OCI-LY1 (cell line): ENCODE measurements at regions not wholly inside any gene's neighbourhood (a gene's known extent, or its start where the extent isn't known, plus 50 kb on each side); places are given as distances from the start of the nearest gene placed in this dataset.

ENCODE experiments used
- EZH2 ChIP-seq: fragments of 200-600 bp; sonication (generic), shearing (Covaris generic); IDR thresholded peaks from 2 replicates; pipeline ENCODE4 v1.8.0; 2017; ENCODE audit warnings: borderline replicate concordance, mixed run types, mild to moderate bottlenecking, antibody characterized with exemption, low read length, moderate library complexity, mixed read lengths
- TF ChIP-seq, protein P1 (sequence below): fragments of 200-600 bp; sonication (generic), shearing (Covaris generic); IDR thresholded peaks from 2 replicates; pipeline ENCODE4 v1.5.1; 2017; ENCODE audit warnings: mild to moderate bottlenecking, antibody characterized with exemption, low read length, moderate library complexity, mixed read lengths

GRCh38 chr2:16747689-16748088 is 82.1 kb upstream of the CYRIA start:
- TF ChIP-seq, protein P1, sequence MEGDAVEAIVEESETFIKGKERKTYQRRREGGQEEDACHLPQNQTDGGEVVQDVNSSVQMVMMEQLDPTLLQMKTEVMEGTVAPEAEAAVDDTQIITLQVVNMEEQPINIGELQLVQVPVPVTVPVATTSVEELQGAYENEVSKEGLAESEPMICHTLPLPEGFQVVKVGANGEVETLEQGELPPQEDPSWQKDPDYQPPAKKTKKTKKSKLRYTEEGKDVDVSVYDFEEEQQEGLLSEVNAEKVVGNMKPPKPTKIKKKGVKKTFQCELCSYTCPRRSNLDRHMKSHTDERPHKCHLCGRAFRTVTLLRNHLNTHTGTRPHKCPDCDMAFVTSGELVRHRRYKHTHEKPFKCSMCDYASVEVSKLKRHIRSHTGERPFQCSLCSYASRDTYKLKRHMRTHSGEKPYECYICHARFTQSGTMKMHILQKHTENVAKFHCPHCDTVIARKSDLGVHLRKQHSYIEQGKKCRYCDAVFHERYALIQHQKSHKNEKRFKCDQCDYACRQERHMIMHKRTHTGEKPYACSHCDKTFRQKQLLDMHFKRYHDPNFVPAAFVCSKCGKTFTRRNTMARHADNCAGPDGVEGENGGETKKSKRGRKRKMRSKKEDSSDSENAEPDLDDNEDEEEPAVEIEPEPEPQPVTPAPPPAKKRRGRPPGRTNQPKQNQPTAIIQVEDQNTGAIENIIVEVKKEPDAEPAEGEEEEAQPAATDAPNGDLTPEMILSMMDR, result no peak
- no peak for TF ChIP-seq EZH2
